Fibroblast of lung (primary cell): ENCODE measurements at regions not wholly inside any gene's neighbourhood (a gene's known extent, or its start where the extent isn't known, plus 50 kb on each side); places are given as distances from the start of the nearest gene placed in this dataset.

ENCODE experiments used
- DNase-seq, 2 donors: peaks; one replicate each; pipeline versions ENCODE4 v3.0.0 to v3.0.0-alpha.2; 2010; ENCODE audit warnings: low read depth in 2 of 2
- H2AFZ ChIP-seq: 2 replicates; pipeline ENCODE4 v1.5.1; 2012; ENCODE audit warnings: low read length, control low read depth, inconsistent platforms
- H3K27ac ChIP-seq: 2 replicates; pipeline ENCODE4 v1.5.1; 2011; ENCODE audit warnings: low read length, control low read depth; ENCODE audit not compliant: insufficient read depth
- H3K27me3 ChIP-seq: 2 replicates; pipeline ENCODE4 v1.5.1; 2011; ENCODE audit warnings: mild to moderate bottlenecking, low read length; ENCODE audit not compliant: control insufficient read depth, insufficient read depth
- H3K36me3 ChIP-seq: 2 replicates; pipeline ENCODE4 v1.5.1; 2011; ENCODE audit warnings: low read length; ENCODE audit not compliant: control insufficient read depth, insufficient read depth
- H3K4me1 ChIP-seq: 2 replicates; pipeline ENCODE4 v1.5.1; 2011; ENCODE audit warnings: low read length; ENCODE audit not compliant: control insufficient read depth, insufficient read depth; ENCODE audit errors: extremely low read depth
- H3K4me2 ChIP-seq: 2 replicates; pipeline ENCODE4 v1.5.1; 2011; ENCODE audit warnings: low read length, control low read depth; ENCODE audit not compliant: insufficient read depth; ENCODE audit errors: extremely low read depth
- H3K4me3 ChIP-seq, 4 experiments: fragments of 200-600 bp in 1 of 4; sonication (generic) in 1 of 4; replicated peaks in 1 of 4; 2 replicates each; pipeline ENCODE4 v1.5.1; 2011 to 2016; ENCODE audit warnings: low read length in 4 of 4, low read depth in 3 of 4, mild to moderate bottlenecking in 3 of 4, control low read depth in 2 of 4, inconsistent platforms in 1 of 4, mixed read lengths in 1 of 4; ENCODE audit not compliant: insufficient read depth in 1 of 4; ENCODE audit errors: control extremely low read depth in 1 of 4
- H3K79me2 ChIP-seq: 2 replicates; pipeline ENCODE4 v1.5.1; 2012; ENCODE audit warnings: mild to moderate bottlenecking, low read length, inconsistent platforms; ENCODE audit not compliant: control insufficient read depth, insufficient read depth
- H3K9ac ChIP-seq: 2 replicates; pipeline ENCODE4 v1.5.1; 2011; ENCODE audit warnings: mild to moderate bottlenecking, low read length, control low read depth; ENCODE audit not compliant: insufficient read depth
- H3K9me3 ChIP-seq: 2 replicates; pipeline ENCODE4 v1.5.1; 2012; ENCODE audit warnings: low read depth, low read length; ENCODE audit not compliant: control insufficient read depth, insufficient read depth
- H4K20me1 ChIP-seq: 2 replicates; pipeline ENCODE4 v1.5.1; 2011; ENCODE audit warnings: low read length; ENCODE audit not compliant: control insufficient read depth, insufficient read depth; ENCODE audit errors: extremely low read depth
- EZH2 ChIP-seq: IDR thresholded peaks from 2 replicates; pipeline ENCODE4 v1.5.1; 2012; ENCODE audit warnings: low read length, control low read depth, mild to moderate bottlenecking; ENCODE audit errors: missing control alignments
- TF ChIP-seq, protein P1 (sequence below), 2 donors: IDR thresholded peaks in 1 of 2; conservative IDR thresholded peaks in 1 of 2; 1 replicate in 1 of 2; 2 replicates in 1 of 2; pipeline ENCODE4 v1.5.1; 2011 to 2012; ENCODE audit warnings: low read length in 2 of 2, control low read depth in 1 of 2, inconsistent platforms in 1 of 2, low read depth in 1 of 2, mild to moderate bottlenecking in 1 of 2

DNA sequence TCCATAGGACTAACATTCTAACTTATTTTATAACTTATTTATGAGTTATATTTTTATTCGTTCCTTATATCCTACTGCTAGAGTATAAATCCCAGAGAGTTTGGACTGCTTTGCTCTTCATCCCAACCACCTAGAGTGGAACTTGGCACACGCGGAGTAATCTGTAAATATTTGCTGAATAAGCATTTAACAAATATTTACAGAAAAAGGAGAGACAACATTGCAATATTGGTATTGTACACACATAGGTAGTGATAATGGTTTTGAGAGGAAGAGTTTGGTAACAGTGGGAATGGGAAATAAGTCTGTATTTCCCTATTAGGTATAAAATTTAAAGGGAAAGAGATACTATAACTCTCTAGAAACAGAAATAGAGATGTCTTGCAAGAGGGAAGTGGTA is 634.8 kb upstream of the CITED2 start:
- H3K27ac ChIP-seq, result no peak overlapping the region

DNA sequence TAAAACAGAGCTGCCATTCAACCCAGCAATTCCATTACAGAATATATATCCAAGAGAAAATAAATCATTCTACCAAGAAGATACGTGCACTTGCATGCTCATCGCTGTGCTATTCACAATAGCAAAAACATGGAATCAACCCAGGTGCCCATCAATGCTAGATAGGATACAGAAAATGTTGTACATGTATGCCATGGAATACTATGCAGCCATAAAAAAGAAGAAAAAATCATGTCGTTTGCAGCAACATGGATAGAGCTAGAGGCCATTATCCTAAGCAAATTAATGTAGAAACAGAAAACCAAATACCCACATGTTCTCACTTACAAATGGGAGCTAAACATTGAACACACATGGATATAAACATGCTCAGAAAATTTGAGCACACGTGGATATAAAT is 633.1 kb upstream of the CITED2 start:
- Histone ChIP-seq H3K27me3 (no peaks in the 10 kb centered on the region), H3K4me1 (peaks cover 4% of the 10 kb centered on the region), H3K9ac (no peak overlapping the region), H3K4me3 (no peak overlapping the region), H2AFZ (no peak overlapping the region), H3K27ac (no peak overlapping the region), H3K4me2 (no peak overlapping the region), H3K79me2 (no peaks in the 10 kb centered on the region), H3K9me3 (no peaks in the 10 kb centered on the region), H3K36me3 (no peaks in the 10 kb centered on the region), H4K20me1 (no peaks in the 10 kb centered on the region)
- no peak for TF ChIP-seq EZH2
- TF ChIP-seq, protein P1, sequence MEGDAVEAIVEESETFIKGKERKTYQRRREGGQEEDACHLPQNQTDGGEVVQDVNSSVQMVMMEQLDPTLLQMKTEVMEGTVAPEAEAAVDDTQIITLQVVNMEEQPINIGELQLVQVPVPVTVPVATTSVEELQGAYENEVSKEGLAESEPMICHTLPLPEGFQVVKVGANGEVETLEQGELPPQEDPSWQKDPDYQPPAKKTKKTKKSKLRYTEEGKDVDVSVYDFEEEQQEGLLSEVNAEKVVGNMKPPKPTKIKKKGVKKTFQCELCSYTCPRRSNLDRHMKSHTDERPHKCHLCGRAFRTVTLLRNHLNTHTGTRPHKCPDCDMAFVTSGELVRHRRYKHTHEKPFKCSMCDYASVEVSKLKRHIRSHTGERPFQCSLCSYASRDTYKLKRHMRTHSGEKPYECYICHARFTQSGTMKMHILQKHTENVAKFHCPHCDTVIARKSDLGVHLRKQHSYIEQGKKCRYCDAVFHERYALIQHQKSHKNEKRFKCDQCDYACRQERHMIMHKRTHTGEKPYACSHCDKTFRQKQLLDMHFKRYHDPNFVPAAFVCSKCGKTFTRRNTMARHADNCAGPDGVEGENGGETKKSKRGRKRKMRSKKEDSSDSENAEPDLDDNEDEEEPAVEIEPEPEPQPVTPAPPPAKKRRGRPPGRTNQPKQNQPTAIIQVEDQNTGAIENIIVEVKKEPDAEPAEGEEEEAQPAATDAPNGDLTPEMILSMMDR (conservative IDR thresholded peaks at IDR 0.05 in 1 of 2, IDR thresholded peaks at IDR 0.05 in 1 of 2; ENCODE audit: low read depth in 1 of 2, low read length in 2 of 2), result no peak
- DNase-seq, result no peak

More for the DNA sequence above, 634.8 kb upstream of the CITED2 start:
- no peaks in the 10 kb centered on the region for H3K27me3 ChIP-seq
- H3K4me1 ChIP-seq, result no peaks in the 10 kb centered on the region
- no peaks in the 10 kb centered on the region for H3K36me3 ChIP-seq
- H3K4me2 ChIP-seq, result no peak overlapping the region
- no peaks in the 10 kb centered on the region for H4K20me1 ChIP-seq
- no peak for DNase-seq
- H2AFZ ChIP-seq, result no peak overlapping the region
- H3K9me3 ChIP-seq, result no peaks in the 10 kb centered on the region
- TF ChIP-seq, protein P1 (conservative IDR thresholded peaks at IDR 0.05 in 1 of 2, IDR thresholded peaks at IDR 0.05 in 1 of 2; ENCODE audit: low read depth in 1 of 2, low read length in 2 of 2), result no peak
- no peak for TF ChIP-seq EZH2
- H3K79me2 ChIP-seq, result no peaks in the 10 kb centered on the region
- no peak overlapping the region for H3K9ac ChIP-seq
- no peak overlapping the region for H3K4me3 ChIP-seq

DNA sequence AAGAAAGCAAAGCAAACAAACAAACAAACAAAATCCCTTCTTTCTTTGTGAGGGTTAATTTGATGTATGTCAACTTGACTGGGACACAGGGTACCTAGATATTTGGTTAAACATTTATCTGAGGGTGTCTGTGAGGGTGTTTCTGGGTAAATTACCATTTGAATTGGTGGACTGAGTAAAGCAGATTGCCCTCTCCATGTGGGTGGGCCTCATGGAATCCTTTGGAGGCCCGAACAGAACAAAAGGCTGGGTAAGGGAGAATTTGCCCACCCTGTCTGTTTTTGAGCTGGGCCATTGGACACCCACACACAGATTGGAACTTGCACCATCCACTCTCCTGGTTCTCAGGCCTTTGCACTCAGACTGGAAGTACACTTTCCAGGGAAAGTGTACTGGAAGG is 628.8 kb upstream of the CITED2 start:
- DNase-seq, result no peak
- no peaks in the 10 kb centered on the region for H4K20me1 ChIP-seq
- peak overlapping the region; percentile 27 for H3K27ac ChIP-seq
- H3K79me2 ChIP-seq, result no peaks in the 10 kb centered on the region
- no peaks in the 10 kb centered on the region for H3K27me3 ChIP-seq
- no peak for TF ChIP-seq EZH2
- TF ChIP-seq, protein P1 (conservative IDR thresholded peaks at IDR 0.05 in 1 of 2, IDR thresholded peaks at IDR 0.05 in 1 of 2; ENCODE audit: low read depth in 1 of 2, low read length in 2 of 2), result no peak
- H3K4me3 ChIP-seq, result no peak overlapping the region
- no peak overlapping the region for H2AFZ ChIP-seq
- no peak overlapping the region for H3K9ac ChIP-seq
- no peaks in the 10 kb centered on the region for H3K36me3 ChIP-seq
- no peaks in the 10 kb centered on the region for H3K9me3 ChIP-seq
- no peak overlapping the region for H3K4me2 ChIP-seq
- peaks cover 8% of the 10 kb centered on the region for H3K4me1 ChIP-seq
